GM12878 (cell line): ENCODE measurements at regions not wholly inside any gene's neighbourhood (a gene's known extent, or its start where the extent isn't known, plus 50 kb on each side); places are given as distances from the start of the nearest gene placed in this dataset.

Experiments used
- BRCA1 ChIP-seq: IDR thresholded peaks from 2 replicates; pipeline ENCODE4 v1.6.1; 2011; ENCODE audit warnings: low read depth, low read length, improper control_type of control experiment
- CHD2 ChIP-seq: IDR thresholded peaks from 2 replicates; pipeline ENCODE4 v1.6.1; 2011; ENCODE audit warnings: low read depth, low read length, improper control_type of control experiment, borderline replicate concordance
- FOS ChIP-seq: IDR thresholded peaks from 3 replicates; pipeline ENCODE4 v1.6.1; 2011; ENCODE audit warnings: borderline replicate concordance; ENCODE audit not compliant: insufficient read length; ENCODE audit errors: extremely low read depth
- HDGF ChIP-seq: fragments of 450-650 bp; IDR thresholded peaks from 2 replicates; pipeline ENCODE4 v1.6.1; 2016; ENCODE audit warnings: antibody characterized with exemption
- NR2C1 ChIP-seq: fragments of 450-650 bp; IDR thresholded peaks from 2 replicates; pipeline ENCODE4 v1.6.1; 2017; ENCODE audit warnings: antibody characterized with exemption, mild to moderate bottlenecking, moderate library complexity
- RBBP5 ChIP-seq: fragments of 200-600 bp; sonication (generic); conservative IDR thresholded peaks from 2 replicates; pipeline ENCODE4 v1.6.1; 2016
- SMC3 ChIP-seq: IDR thresholded peaks from 2 replicates; pipeline ENCODE4 v1.6.1; 2011; ENCODE audit warnings: low read length, improper control_type of control experiment, borderline replicate concordance
- SUPT20H ChIP-seq: IDR thresholded peaks from 2 replicates; pipeline ENCODE4 v1.6.1; 2011; ENCODE audit warnings: low read depth, mild to moderate bottlenecking, low read length, moderate library complexity, borderline replicate concordance; ENCODE audit not compliant: control insufficient read depth
- TCF7 ChIP-seq: IDR thresholded peaks from 2 replicates; pipeline ENCODE4 v1.6.1; 2014; ENCODE audit warnings: antibody characterized with exemption, borderline replicate concordance
- ZNF207 ChIP-seq: fragments of 450-650 bp; IDR thresholded peaks from 2 replicates; pipeline ENCODE4 v1.6.1; 2014; ENCODE audit warnings: antibody characterized with exemption, mild to moderate bottlenecking, borderline replicate concordance
- ZNF217 ChIP-seq: fragments of 450-650 bp; IDR thresholded peaks from 2 replicates; pipeline ENCODE4 v1.6.1; 2017; ENCODE audit warnings: antibody characterized with exemption, mild to moderate bottlenecking
- TF ChIP-seq, protein P1 (sequence below): fragments of 450-650 bp; IDR thresholded peaks from 2 replicates; pipeline ENCODE4 v1.6.1; 2017; ENCODE audit warnings: low read depth, mild to moderate bottlenecking, moderate library complexity
- TF ChIP-seq, protein P2 (sequence below): IDR thresholded peaks from 2 replicates; pipeline ENCODE4 v1.6.1; 2012; ENCODE audit warnings: mild to moderate bottlenecking, low read depth, low read length

DNA sequence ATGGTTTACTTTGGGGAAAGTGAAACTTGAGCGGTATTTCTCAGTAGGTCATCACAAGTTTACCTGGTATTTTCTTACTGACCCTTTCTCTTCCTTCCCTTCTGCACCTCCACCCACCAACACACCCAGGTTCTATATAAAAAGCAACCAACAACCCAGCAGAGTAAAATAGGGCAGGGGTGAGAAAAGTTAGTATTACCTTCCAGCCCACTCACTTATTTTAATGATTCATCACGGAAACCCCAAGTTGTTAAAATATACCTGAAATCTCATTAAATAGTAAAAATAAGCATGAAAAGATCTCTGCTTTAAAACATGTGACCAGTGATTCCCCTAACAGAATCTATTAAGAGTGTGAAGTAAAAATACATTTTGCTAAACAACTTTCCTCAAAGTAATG is 306.1 kb downstream of the ZEB2 start (continued):
- TF ChIP-seq HDGF (no peak), SUPT20H (no peak), FOS (no peak), CHD2 (0 out of 2 replicates have a peak, but pooled peaks have one; percentile 47), TCF7 (no peak), BRCA1 (no peak), RBBP5 (no peak), ZNF217 (peak; percentile 100), NR2C1 (no peak), ZNF207 (no peak), SMC3 (no peak)
- TF ChIP-seq, protein P1, sequence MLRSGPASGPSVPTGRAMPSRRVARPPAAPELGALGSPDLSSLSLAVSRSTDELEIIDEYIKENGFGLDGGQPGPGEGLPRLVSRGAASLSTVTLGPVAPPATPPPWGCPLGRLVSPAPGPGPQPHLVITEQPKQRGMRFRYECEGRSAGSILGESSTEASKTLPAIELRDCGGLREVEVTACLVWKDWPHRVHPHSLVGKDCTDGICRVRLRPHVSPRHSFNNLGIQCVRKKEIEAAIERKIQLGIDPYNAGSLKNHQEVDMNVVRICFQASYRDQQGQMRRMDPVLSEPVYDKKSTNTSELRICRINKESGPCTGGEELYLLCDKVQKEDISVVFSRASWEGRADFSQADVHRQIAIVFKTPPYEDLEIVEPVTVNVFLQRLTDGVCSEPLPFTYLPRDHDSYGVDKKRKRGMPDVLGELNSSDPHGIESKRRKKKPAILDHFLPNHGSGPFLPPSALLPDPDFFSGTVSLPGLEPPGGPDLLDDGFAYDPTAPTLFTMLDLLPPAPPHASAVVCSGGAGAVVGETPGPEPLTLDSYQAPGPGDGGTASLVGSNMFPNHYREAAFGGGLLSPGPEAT = peak; percentile 79
- TF ChIP-seq, protein P2, sequence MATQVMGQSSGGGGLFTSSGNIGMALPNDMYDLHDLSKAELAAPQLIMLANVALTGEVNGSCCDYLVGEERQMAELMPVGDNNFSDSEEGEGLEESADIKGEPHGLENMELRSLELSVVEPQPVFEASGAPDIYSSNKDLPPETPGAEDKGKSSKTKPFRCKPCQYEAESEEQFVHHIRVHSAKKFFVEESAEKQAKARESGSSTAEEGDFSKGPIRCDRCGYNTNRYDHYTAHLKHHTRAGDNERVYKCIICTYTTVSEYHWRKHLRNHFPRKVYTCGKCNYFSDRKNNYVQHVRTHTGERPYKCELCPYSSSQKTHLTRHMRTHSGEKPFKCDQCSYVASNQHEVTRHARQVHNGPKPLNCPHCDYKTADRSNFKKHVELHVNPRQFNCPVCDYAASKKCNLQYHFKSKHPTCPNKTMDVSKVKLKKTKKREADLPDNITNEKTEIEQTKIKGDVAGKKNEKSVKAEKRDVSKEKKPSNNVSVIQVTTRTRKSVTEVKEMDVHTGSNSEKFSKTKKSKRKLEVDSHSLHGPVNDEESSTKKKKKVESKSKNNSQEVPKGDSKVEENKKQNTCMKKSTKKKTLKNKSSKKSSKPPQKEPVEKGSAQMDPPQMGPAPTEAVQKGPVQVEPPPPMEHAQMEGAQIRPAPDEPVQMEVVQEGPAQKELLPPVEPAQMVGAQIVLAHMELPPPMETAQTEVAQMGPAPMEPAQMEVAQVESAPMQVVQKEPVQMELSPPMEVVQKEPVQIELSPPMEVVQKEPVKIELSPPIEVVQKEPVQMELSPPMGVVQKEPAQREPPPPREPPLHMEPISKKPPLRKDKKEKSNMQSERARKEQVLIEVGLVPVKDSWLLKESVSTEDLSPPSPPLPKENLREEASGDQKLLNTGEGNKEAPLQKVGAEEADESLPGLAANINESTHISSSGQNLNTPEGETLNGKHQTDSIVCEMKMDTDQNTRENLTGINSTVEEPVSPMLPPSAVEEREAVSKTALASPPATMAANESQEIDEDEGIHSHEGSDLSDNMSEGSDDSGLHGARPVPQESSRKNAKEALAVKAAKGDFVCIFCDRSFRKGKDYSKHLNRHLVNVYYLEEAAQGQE = no peak
